ENCODE measurements at regions not wholly inside any gene's neighbourhood (a gene's known extent, or its start where the extent isn't known, plus 50 kb on each side); places are given as distances from the start of the nearest gene placed in this dataset.
A peak's percentile ranks its signal among the peaks of the same experiment; 100 is the strongest.

GRCh38 chr4:108567831-108568230 lies 52.5 kb upstream of the RPL34 start:
- no peak for DNase-seq

- DNase-seq = no peak
Observed at GRCh38 chr4:108561116-108561515, 59.3 kb upstream of the RPL34 start.

DNA sequence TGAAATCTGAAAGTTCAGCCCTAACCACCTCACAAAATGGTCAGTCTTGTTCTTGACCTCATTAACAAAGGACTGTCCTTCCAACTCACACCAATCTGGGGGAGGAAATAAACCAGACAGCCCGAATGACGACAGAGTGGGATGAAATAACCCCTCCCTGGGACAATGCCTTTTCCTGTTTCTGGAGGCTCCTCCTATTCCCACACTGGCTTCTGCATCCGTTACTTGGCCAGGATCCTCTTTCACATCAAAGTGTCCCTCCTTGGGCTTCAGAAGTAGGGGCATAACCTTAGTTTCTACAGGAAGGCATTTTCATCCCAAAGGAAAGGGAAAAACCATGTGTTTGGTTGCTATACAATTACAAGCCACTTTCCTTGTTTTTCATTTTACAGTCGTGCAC lies 59.8 kb upstream of the RPL34 start:
- DNase-seq = no peak

- DNase-seq = no peak
Observed at GRCh38 chr4:108559911-108560310, 60.5 kb upstream of the RPL34 start.

DNA sequence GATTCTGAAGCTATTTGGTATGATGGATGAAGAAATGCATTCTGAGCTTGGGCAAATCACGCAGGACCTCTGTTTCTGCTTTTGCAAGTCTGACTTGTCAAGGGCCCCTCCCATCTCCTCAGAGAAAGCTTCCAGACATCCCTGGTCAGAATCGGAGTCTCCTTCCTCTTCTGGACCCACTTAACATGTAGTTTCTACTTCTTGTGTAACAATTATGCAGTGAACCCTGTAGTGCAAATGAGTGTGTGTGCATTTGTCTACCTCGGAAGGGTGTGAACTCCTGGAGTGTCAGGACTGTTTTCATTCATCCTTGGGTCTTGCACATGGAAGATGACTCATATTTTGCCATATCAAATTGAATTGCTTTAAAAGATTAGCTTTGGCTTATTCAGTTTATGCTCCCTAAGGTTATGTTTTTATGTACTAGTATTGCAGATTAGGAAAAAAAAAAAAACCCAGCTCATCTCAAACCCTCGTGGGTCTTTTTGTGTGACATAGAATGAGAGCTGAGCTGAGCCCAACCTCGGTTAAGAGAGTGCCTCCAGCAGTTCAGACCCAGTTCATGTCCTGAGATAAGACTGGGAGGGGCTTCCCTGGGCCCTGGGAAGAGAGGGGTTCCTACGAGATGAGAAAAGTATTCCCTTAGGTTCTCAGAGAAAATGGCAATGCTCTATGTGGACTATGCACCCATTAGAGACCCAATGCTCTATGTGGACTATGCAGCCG lies 61.1 kb upstream of the RPL34 start:
- no peak for DNase-seq

DNA sequence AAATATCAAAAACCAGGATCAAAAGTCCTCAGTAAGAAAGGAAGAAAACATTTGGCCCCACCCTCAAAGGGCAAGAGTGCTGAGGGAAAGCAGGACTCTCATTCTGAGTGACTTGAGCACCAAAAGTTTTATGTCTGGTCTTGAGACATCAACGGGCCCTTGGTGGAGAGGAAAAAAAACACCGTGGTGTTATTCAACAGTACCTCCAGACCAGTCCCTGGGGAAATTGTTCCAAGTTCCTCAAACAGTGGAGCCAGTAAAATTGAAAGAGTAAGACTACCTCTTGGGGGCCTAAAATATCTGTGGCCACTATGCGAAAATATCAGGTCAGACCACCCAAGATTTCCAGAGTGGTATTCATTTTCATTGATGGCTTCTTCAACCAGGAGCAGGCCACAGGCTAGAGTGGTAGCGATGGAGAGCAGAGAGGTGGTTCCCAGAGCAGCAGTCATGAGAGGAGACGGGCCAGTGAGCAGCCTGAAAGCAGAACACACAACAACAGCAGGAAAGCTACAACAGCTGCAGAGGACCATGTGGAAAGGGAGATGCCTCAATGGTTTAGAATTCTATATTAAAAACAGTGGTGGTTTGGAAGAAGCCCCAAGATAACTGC lies 63.7 kb upstream of the RPL34 start:
- DNase-seq = no peak

DNA sequence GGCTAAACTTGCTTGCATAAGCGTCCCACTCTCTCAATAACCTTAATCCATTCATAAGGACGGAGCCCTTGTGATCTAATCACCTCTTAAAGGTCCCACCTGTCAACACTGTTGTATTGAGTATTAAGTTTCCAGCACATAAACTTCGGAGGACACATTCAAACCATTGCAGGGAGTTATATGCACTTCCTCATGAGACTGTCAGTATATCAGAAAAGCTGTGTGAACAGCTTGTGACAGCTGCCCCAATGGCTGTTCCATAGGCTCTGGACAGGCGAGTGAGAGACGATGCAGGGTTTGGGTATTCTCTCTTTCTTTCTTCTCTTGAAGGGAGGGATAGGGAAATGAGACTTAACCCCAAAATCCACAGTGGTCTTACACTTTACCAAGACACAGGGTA lies 64.2 kb upstream of the RPL34 start:
- no peak for DNase-seq

DNA sequence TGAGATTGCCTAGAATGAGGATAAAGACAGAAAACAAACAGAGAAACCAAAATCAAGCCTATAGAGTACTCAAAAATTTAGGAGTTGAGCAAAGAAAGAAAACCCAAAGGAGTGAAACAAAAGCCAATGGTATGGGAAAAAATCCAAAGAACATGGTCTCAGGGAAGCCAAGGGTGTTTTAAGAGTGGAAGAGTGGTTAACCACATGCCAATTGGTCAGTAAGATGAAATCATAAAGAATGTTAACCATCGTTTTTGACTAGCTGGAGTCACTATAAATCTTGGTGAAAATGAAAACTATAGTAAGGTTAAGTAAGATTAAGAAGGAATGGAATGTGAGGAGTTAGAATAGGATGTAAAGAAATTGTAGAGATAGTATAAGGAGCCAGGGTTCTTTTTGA lies 64.7 kb upstream of the RPL34 start:
- no peak for DNase-seq

- no peak for DNase-seq
Observed at GRCh38 chr4:108547682-108548081, 72.7 kb upstream of the RPL34 start.

DNA sequence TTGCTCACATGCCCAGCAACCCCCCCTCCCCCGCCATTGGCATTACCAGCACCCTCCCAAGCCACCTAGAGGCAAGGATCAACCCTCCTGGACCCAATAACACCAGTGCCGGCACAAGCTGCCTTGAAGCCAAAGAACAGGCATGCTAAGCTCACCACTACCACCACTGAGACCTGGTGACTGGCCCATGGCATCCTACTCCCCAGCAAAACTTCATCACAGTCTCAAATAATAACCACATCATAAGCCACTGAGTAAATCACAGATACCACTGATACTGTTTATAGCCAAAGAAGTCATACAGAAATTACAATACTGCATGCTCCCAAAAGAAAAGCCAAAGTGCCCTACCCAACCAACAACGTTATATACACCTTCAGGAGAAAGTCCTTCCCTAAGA lies 73.6 kb upstream of the RPL34 start:
- DNase-seq = no peak

DNA sequence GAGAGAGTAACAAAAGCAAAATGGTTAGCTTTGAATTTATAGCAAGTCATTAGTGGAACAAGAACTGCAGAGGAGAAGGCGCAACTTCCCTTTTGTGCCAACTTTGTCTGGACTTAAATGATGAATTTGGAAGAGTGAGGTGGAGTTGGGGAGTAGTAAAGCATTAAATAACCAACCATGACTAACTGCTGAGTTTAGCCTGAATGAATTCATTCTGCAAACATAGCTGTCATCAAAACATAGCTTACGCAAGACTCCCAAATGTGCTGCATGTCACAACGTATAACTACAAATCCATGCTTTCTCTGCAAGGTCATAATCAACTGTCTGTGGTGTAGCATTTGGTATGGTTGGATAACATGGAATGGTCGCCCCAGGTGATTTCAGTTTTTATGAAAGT lies 75.9 kb upstream of the RPL34 start:
- peak in 1 of 2 donors; percentile 43 for DNase-seq

GRCh38 chr4:108543359-108543968 lies 76.9 kb upstream of the RPL34 start:
- DNase-seq = no peak

DNA sequence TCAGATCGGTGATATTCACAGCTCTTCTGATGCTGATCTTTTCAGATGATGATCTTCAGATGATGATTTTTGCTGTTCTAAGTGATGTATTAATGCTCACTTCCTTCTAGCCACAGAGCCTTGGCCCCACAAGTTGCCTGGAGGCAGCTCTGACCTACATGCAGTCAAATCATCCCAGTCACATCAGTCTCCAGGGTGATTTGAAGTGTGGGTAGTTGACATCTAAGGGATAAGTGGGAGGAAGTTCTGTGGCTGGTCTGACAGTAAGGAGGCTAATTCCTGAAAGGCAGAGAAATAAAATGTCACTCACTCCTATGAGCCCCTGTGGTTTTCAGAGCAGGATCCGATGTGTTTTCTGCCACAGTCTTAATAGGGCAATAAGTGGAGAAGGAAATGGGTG lies 79.8 kb upstream of the RPL34 start:
- no peak for DNase-seq

DNA sequence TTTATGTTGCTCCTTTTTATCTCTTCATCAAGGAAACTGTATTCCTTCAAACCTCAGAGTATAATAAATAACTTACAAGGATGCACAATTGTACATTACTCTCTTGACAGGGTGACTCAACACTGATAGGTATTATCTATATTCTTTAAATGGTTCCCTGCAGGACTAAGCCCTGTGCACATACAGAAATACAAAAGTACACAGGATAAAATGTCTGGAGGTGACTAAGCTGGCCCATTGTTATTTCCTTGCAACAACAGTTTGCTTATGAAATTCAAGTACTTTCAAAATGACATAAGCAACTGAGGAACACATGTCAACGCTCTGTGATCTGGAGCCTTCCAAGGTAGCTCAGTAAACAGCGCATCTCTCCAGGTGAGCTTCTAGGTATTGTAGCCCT lies 83.8 kb upstream of the RPL34 start:
- DNase-seq = no peak

DNA sequence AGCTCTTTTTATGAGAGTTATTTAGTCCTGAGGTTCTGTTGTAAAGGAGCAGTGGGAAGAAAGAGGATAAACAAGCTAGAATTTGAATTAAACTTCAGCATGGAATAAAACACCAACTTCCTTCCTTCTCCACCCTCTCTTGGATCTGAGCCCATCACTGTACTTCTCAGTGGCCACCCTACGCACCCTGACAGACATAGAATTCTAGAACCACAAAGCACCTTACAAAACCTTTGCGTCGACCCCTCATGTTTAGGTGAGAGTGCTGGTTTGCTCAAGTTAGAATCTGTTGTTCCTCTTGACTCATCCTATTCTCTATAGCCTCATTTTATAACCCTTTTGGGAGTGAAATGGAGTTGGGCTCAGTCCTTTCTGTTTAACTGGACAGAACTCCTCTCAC lies 84.6 kb upstream of the RPL34 start:
- no peak for DNase-seq

GRCh38 chr4:108533876-108534275 lies 86.5 kb upstream of the RPL34 start:
- DNase-seq = no peak

- DNase-seq = peak in 1 of 2 donors; percentile 26
Observed at GRCh38 chr4:108533245-108533844, 87.0 kb upstream of the RPL34 start.

- no peak for DNase-seq
Observed at GRCh38 chr4:108532738-108533137, 87.6 kb upstream of the RPL34 start.

- no peak for DNase-seq
Observed at GRCh38 chr4:108532187-108532586, 88.2 kb upstream of the RPL34 start.

DNA sequence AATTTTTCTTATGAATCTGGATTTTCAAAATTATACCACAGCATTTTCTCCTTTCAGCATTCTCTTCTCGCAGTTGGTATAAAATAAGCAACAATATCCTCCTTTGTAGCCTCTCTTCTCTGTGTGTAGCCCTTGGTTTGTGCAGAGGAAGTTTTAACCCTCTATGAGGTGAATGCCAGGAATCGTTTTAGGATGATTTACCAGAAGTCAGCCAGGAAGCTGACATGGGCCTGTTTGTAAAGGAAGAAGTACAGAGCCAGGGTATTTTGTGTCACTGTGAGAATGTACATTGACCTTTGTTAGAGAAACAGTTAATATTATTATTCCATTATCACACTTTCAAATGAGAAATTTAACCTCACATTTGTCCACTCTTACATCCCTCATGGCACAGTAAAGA lies 88.9 kb upstream of the RPL34 start:
- DNase-seq = no peak

DNA sequence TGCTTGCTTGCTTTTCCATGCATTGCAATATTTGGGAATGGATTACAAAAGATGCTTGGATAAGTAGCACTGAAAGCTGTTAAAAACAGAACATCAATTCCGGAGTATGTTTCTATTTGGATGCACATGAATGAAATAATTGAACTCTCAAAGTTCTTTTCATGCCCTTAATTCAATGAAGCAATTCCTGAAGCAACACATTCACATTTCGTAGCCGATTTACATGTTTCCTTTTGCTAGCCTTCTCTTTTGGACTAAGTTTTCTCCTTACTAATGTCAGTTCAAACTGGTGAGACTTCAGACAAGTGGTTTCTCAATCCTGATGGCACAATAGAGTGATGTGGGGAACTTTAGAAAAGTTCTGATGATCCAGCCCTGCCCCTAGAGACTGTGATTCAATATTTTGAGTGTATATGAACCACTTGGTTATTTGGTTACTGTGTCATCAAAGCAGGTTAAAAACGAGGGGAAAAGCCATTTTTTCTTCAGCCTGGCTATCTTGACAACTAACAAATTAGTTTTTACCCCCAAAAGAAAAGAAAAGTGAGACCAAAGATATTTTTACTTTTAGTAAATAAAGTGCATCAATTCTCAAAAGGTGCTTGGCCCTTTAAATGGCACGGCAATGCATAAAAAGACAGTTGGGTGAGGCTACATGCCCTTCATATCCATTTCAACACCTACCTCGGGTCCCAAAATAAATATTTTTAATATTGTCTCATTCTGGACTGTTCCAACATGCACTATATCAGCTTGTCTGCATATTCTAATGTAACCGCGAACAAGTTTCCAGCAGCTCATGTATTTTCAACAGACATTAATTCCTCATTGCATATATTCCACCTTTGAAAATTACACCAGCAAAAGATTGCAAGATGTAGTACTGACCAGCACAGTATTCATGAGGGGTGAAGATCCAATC lies 90.1 kb upstream of the RPL34 start:
- DNase-seq = no peak

GRCh38 chr4:108529102-108529501 lies 91.3 kb upstream of the RPL34 start:
- no peak for DNase-seq

GRCh38 chr4:108527723-108528122 lies 92.7 kb upstream of the RPL34 start:
- DNase-seq = peak in 1 of 2 donors; percentile 62

All from bone marrow (tissue), 2 donors.